GM21576 (cell line): ENCODE measurements at regions not wholly inside any gene's neighbourhood (a gene's known extent, or its start where the extent isn't known, plus 50 kb on each side); places are given as distances from the start of the nearest gene placed in this dataset.
"Not testable (repeated sequence)": the region's sequence is repeated elsewhere in the genome, so short reads cannot be mapped to it uniquely, and the experiment has no call there.

Source experiments
- ATAC-seq: cut with Tn5 transposase; IDR thresholded peaks from one replicate; pipeline ENCODE4 v1.9.1; 2021; ENCODE audit warnings: mild to moderate bottlenecking, moderate library complexity; ENCODE audit not compliant: unreplicated experiment

DNA sequence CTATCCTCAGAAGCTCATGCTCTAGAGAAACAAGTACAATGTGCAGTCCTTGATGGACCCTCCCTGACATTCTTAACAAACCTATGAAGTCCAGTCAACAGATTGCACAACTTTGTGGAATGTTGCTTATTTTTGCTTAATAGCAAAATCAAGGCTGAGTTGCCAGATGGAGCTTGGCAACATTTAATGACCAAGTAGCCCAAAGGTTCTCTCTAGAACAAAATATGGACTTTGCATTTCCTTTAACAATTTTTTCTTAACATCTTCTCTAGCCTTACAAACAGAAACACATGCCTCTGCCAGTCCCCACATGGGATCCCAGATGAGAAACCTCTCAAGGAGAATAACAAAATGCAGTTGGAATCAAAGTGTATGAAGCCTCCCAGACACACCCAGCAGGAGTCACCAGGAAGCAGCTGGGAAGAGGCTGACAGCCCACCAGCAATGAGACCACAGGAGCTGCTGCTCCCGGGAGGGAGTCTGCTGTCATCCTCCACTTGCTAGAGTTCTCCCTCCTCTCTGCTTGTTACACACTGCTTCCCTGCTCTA lies 422.5 kb upstream of the CDIN1 start:
- ATAC-seq, result no peak

DNA sequence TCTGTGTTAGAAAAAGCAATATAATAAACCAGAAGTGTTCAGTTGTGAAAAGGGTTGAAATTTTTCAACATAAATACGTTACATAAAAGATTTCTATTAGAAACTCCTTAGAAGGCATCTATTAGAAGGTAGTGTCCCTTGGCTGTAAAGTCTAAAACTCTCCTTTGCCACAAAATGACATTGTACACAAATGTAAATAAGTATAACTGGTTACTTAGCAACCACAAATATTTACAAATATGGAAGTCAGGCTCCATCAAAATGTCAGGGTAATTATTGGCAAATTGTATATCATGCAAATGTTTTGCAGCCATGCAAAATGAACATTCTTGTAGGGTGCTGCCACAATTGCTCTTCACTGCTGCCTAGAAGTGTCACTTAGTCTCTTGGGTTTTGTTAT lies 419.1 kb upstream of the CDIN1 start:
- no peak for ATAC-seq

DNA sequence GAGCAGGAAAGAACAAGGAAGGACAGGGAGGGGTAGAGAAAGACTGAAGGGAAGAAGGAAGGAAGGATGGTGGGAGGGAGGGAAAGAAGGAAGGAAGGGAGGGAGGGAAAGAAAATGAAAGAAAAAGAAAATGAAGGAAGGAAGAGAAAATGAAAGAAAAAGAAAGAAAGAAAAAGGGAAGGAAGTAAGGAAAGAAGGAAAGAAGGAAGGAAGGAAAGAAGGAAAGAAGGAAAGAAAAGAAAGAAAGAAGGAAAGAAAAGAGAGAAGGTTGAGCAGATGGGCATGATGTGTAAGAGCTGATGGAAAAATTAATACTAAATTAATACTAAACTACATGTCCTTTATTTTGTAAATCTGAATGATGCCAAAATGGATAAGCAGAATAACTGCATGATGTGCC lies 418.3 kb upstream of the CDIN1 start:
- no peak for ATAC-seq

DNA sequence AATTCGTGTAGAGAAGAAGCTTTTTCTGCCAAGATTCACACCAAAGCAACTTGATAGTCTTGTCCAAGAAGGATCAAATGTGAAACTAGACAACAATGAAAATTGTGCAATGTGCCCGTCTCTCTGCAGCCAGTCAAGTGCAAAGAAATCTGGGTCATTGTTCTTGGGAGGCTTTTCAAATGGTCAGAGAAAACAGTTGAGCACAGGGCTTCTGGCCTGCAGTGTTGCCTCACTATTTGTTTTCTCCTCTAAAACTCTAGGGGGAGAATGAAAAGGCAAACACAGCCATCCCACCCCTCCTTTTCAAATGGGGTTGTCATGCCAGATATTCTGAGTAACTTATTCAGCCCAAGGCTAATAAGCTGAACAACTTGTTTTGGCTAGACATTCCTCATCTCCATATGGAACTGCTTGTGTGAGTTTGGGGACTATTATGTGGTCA lies 417.6 kb upstream of the CDIN1 start:
- no peak for ATAC-seq

DNA sequence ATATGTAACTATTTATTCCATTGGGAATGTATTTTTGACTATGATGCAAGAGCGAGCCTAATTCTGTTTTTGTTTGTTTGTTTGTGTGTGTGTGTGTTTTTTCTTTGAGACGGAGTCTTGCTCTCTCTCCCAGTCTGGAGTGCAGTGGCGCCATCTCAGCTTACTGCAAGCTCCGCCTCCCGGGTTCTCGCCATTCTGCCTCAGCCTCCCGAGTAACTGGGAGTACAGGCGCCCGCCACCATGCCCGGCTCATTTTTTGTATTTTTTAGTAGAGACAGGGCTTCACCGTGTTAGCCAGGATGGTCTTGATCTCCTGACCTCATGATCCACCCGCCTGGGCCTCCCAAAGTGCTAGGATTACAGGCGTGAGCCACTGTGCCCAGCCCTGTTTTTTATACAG lies 415.4 kb upstream of the CDIN1 start:
- not testable (repeated sequence) for ATAC-seq

DNA sequence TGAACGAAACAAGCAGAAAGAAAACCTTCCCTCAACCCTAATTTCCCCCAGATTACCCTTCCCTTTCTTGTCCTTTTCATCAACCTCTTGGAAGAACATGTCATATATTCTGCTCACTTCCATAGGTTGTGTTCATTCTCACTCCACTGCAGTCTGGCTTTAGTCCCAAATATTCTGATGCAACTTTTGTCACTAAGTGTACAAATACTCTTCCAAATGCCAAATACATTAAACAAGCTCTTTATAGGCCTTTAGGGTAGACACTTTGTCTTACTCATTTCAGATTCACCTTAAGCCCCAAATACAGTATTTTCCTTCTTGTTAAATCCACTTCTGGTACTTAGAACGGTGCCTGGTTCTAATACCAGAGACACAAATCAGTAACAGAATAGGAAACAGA lies 406.5 kb upstream of the CDIN1 start:
- no peak for ATAC-seq

DNA sequence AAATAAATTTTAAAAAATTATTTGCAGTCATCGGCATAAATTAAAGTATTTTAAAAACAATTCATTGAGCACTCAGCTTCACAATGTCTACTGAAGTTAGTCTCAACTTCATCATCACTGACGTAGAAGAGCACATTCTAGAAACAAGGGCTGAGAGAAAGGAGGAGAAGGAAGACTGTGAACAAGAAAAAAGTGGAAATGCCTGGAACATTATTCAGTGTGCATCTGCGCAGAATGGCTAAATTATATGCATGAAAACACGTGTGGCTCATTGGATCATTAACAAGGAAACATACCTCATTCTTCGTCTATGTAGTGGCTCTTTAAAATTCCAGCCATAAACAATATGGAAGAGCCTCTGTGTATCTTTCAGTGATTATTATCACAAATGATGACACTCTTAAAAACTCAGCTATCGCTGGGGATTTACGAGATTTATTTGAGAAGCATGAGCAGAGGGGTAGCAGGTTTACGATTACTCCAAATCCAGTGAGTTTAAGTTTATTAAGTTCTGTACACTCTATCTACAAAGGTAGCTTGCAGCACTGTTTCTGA lies 404.2 kb upstream of the CDIN1 start:
- no peak for ATAC-seq

DNA sequence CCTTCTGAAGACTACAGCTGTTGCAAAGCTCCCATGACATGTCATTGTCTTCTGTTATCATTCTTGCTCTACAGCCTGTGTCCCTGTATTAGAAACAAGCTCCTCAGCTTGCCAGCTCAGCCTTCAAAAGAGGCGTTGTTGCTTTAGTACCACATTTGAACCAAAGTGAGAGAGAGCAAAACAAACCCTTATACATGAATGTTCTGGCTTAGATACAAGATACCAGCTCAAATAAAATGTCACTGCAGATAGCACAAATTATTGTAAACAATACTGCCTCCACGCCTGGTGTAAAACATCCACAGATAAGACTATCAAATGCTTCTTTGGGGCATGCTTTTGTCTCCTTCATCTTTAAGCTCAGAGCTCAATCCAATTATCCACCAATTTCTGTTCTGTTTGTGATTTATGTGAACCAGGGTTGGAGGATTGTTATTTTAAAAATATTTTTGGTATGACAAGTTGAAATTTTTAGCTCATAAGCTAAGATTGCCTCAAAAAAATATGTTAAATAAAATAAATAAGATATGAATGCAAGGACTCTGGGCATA lies 403.6 kb upstream of the CDIN1 start:
- ATAC-seq, result no peak

DNA sequence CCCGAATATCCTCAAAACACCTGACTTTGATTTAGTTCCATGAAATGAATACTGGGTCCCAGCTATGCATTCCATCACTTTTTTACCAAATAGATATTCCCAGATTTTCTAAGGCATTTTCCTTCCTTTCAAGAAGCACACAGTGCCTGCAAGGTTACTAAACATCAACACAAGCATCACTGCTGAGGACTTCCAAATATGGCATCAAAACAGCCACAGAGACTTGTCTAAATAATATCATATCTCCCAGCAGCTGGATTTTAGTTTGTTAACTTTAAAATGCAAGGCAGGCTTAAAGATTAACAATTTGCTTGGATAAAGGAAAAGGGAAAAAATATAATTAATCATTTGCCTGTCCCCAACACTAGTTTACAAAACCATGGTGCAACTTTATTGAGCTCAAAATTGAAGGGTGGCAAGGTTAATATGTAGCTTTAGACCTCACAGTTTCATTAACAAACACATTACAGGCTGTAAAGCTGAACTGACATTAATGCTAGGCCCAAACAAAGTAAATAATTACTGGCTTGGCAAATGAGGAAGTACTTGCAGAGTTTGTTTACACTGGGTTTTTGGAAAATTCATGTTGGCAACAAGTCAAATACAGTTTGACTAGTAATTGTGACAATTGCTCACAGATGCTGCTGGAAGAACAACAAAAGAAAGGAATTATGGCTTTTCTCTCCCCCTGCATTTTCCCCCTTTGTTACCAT lies 401.7 kb upstream of the CDIN1 start:
- no peak for ATAC-seq

DNA sequence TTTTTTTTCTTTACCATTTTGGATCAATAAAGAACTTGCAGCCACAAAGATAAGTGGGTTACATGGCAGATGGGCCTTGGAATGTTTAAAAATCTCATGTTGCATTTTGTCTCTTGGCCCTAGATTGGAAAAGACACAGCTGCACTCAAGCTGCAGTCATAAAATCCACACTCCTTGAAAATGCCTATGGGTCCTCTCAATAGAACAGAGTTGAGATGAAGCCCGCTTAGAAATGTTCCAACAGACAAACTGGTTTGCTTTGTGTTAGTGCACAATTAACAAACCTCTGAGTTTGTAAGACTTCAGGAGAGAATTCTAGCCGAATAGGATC lies 401.2 kb upstream of the CDIN1 start:
- no peak for ATAC-seq

DNA sequence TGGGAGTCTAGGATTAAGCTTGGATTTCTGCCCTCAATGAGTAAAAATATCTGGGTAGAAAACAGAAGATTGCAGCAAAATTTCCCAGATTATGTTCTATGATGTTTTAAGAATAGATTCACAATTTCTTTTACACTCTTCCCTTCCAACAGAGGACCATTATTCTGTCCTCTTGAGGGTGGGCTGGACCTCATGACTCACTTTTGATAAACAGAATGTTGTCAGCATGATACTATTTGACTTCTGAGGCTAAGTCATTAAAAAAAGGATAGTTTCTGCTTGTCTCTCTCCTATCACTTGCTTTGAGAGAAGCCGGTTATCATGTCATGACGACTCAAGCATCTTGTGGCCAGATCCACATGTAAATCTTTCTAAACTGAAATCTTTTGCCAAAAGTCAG lies 396.2 kb upstream of the CDIN1 start:
- no peak for ATAC-seq

DNA sequence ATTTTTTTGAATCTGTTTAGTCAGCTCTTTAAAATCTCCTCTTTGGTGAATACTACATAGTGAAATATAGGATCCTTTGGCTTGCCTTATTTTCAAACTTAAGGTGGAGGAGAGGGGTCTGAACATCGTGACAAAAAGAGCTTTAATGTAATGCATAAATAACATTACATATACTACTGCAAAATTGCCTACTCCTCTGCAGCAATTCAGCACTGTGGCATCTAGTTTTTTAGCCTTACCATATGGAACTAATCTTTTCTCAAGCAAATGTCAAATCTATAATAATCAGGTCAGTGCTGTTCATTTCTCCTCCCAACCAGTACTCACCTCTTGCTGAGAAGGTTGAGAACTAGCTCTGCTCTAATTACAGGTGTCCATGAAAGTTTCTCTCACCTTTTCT lies 394.0 kb upstream of the CDIN1 start:
- ATAC-seq, result no peak

DNA sequence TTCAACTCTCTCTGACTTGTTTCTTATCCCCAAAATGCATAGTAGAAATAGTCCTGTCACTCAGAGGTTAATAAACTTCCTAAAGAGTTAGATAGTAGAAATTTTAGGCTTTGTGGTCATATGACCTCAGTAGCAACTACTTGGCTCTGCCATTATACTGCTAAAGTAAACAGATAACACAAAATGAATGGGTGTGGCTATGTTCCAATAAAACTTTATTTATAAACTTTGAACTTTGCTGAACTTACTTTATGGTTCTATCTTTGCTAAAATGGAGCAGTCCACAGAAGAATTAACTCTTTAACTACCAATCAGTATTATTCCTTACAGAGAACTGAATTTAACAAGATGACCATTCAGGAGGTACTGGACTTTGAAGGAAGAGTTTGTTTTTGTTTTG lies 393.6 kb upstream of the CDIN1 start:
- ATAC-seq, result no peak

DNA sequence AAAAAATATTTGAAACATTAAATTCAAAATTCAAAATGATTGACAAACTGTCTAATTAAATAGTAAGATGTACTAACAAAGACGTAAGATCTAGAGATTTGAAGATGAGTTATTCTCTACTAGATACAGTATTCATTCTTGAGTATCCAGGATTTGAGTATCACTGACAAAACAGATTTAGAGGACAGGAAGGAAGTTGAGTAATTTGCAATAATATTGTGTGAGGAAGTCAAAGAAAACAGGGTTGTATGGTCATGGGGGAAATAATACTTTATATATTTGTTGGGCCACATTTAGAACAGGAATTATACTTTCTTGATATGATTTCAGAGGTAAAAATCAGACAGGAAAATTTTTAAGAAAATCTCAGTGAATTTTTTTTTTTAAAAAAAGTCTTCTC lies 393.1 kb upstream of the CDIN1 start:
- no peak for ATAC-seq

DNA sequence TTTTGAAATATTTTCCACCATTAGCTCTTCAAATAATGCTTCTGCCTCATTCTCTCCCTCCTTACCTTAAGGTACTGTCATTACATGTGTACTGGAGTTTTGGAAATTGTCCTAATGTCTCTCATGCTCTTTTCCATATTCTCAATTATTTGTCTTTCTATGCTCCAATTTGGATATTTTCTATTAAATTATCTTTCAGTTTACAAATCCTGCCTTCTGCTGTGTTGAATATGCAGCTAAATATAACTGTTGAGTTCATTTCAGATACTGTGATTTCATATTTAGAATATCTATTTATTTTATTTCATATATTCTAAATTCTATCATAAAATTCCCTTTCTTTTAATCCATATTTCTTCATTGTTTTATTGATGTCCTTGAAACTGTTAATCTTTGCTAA lies 388.0 kb upstream of the CDIN1 start:
- no peak for ATAC-seq

DNA sequence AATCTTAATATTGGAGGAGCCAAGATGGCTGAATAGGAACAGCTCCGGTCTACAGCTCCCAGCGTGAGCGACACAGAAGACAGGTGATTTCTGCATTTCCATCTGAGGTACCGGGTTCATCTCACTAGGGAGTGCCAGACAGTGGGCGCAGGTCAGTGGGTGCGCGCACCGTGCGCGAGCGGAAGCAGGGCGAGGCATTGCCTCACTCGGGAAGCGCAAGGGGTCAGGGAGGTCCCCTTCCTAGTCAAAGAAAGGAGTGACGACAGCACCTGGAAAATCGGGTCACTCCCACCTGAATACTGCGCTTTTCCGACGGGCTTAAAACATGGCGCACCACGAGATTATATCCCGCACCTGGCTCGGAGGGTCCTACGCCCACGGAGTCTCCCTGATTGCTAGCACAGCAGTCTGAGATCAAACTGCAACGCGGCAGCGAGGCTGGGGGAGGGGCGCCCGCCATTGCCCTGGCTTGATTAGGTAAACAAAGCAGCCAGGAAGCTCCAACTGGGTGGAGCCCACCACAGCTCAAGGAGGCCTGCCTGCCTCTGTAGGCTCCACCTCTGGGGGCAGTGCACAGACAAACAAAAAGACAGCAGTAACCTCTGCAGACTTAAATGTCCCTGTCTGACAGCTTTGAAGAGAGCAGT lies 383.9 kb upstream of the CDIN1 start:
- ATAC-seq, result not testable (repeated sequence)

DNA sequence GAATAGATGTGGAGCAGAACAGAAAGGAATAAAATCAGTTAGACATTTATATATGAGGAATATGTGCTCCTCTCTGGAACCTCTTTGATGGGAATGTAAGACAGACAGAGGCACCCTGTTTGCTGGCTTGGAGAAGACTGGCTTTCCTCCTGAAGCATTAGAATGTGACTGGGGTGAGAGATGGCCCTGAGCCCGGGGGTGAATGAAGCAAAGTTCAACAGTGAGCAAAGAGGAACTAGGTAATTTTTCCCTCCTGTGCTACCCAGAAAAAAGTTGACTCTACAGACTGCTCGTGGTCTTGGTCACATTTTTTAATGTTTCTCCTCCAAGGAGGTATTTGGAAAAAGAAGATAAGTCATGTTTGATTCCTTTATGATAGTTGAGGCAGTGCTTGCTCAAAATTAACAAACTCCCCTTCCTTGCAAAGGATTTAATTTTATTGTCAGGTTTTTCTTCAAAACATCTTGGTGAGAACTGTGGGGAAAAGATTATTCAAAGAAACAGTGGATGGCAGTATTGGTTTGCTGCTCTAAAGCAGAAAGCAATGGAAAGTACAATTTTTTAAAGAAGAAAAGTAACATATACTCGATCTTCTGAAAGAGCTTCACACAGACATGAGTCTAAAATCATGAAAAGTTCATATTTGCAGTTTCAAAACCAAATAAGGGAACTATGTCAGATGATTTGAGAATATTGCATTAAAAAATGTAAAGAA lies 370.4 kb upstream of the CDIN1 start:
- ATAC-seq, result no peak

DNA sequence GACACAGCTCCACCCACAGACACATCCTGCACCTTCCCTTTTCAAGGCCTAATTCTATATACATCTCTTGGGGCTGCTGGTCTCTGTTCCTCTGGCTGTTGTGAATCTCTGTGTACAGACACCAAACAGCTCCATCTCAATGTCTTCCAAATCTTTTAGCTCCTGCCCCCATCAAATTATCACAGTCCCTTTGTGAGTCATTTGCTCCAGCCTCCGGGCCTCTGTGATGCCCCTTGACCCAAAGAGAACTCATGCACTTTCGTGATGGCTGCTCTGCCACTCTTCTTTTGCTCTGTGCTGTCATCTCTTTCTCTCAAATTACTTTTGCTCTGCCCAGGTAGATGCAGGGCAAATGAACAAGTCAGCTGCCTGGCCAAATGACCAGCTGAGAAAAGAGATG lies 369.0 kb upstream of the CDIN1 start:
- no peak for ATAC-seq

DNA sequence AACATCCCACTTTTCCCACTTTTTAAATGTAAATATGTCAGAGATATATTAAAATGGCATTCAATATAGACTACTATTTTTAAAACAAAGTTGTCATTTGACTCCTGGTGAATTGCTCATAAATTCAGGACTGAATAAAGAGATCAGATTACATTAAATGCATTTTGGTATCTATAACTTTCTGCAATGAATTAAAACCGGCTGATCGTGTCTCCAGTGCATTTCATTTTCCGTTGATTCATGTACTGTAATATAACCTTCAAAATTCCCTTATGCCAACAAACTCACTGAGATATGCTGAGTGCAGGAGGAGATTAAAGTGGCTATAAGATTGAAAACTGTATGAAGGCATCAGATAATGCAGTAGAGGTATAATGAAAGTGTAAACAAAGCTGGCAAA lies 361.1 kb upstream of the CDIN1 start:
- no peak for ATAC-seq

DNA sequence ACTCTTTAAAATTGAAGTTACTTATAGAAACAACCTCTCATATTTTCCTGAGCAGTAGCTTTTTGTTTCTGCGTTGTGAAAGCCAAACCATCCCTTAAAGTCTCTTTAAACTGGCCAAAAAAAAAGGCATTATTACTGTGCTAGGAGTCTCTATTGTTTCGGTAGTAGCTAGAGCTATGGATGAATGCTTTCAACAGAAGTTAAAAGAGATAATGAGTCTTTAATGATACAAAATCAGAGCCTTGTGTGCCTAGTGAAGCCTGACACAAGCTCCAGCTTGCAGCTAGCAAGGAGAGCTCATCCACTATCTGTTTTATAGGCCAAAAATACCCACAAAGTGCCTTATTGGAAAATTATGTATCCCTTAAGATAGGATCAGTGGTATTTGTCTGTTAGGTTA lies 360.4 kb upstream of the CDIN1 start:
- ATAC-seq, result no peak

DNA sequence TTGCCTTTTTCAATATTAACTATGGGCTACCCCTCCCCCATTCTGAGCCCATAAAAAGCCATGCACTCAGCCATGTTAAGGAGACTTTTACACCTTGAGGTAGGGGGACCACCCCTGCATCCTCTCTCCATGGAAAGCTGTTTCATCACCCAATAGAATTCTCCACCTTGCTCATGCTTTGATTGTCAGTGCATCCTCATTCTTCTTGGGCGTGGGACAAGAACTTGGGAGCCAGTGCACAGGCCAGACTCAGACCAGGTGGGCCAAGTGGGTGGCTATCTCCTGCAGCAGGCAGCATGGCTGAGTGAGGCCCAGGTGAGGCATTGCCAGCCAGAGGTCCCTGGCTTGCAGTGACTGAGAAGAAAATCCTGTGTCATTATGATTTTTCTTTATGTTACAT lies 357.4 kb upstream of the CDIN1 start:
- no peak for ATAC-seq
